ENCODE measurements at regions not wholly inside any gene's neighbourhood (a gene's known extent, or its start where the extent isn't known, plus 50 kb on each side); places are given as distances from the start of the nearest gene placed in this dataset.

- Mint-ChIP-seq H3K4me3 (no peak overlapping the region), H3K4me1 (peaks cover 2% of the 10 kb centered on the region), H3K27me3 (ENCODE audit: insufficient read depth) (no peaks in the 10 kb centered on the region), H3K9me3 (no peaks in the 10 kb centered on the region), H3K36me3 (ENCODE audit: low read depth) (no peaks in the 10 kb centered on the region), H3K27ac (no peak overlapping the region)
- no peaks in the 10 kb centered on the region for H3K4me1 ChIP-seq (ENCODE audit: control insufficient read depth, insufficient read depth, low read length)
- no peaks in the 10 kb centered on the region for H3K27me3 ChIP-seq (ENCODE audit: control insufficient read depth, insufficient read depth, low read length, poor library complexity, severe bottlenecking)
- H3K4me3 ChIP-seq (ENCODE audit: low read length) = no peak overlapping the region
- H3K27ac ChIP-seq (ENCODE audit: low read depth, low read length) = no peak overlapping the region
- TF ChIP-seq, protein P1, sequence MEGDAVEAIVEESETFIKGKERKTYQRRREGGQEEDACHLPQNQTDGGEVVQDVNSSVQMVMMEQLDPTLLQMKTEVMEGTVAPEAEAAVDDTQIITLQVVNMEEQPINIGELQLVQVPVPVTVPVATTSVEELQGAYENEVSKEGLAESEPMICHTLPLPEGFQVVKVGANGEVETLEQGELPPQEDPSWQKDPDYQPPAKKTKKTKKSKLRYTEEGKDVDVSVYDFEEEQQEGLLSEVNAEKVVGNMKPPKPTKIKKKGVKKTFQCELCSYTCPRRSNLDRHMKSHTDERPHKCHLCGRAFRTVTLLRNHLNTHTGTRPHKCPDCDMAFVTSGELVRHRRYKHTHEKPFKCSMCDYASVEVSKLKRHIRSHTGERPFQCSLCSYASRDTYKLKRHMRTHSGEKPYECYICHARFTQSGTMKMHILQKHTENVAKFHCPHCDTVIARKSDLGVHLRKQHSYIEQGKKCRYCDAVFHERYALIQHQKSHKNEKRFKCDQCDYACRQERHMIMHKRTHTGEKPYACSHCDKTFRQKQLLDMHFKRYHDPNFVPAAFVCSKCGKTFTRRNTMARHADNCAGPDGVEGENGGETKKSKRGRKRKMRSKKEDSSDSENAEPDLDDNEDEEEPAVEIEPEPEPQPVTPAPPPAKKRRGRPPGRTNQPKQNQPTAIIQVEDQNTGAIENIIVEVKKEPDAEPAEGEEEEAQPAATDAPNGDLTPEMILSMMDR (conservative IDR thresholded peaks at IDR 0.05) = no peak
- DNase-seq = no peak
- no peaks in the 10 kb centered on the region for H3K36me3 ChIP-seq (ENCODE audit: control insufficient read depth, insufficient read depth, low read length)
- H3K9ac ChIP-seq (ENCODE audit: extremely low read depth, low read length, poor library complexity, severe bottlenecking) = no peak overlapping the region
- WGBS, 2 experiments (ENCODE audit: insufficient coverage in 1 of 2, insufficient read length in 1 of 2) = 73 to 90% methylated on average over 2 to 5 of the region's 5 CpGs
- no peaks in the 10 kb centered on the region for H3K9me3 ChIP-seq (ENCODE audit: control insufficient read depth, low read length)
Measured at GRCh38 chr2:125086313-125087184, 1061.5 kb downstream of the CNTNAP5 start.

DNA sequence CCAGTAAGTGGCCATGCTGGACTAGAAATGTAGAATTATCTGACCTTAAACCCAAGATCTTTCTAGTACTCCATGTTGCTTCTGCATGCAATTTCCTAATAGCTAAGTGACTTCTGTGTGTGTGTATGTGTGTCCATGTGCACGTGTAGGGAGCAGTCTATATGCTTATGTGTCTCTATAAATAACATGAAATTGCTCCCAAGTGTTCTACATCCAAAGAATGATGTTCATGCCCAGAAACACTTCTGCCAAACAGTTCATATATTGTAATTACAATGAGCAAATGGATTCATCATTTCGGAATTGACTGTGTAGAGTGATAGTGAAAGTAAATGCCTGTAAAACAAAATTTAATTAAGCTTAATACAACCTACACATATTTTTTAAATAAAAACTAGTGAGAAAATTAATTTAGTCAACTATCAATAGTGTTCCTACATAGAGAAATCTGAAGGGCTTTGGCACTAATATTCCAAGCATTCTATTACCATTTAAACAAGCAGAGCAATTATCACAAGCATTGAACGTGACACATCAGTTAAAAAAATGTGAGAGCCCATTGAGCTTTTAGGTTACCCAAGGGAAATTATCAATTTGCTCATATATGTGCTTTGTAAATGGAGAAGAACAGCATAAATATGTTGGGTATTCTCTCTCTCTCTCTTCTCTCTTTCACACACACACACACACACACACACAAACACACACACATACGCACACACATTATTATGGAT is 1067.4 kb downstream of the CNTNAP5 start:
- Mint-ChIP-seq H3K9me3 (no peaks in the 10 kb centered on the region), H3K4me1 (no peaks in the 10 kb centered on the region), H3K27ac (no peak overlapping the region), H3K4me3 (no peak overlapping the region), H3K36me3 (ENCODE audit: low read depth) (no peaks in the 10 kb centered on the region), H3K27me3 (ENCODE audit: insufficient read depth) (no peaks in the 10 kb centered on the region)
- Histone ChIP-seq H3K9me3 (ENCODE audit: control insufficient read depth, low read length) (no peaks in the 10 kb centered on the region), H3K27ac (ENCODE audit: low read depth, low read length) (no peak overlapping the region), H3K27me3 (ENCODE audit: control insufficient read depth, insufficient read depth, low read length, poor library complexity, severe bottlenecking) (no peaks in the 10 kb centered on the region), H3K4me3 (ENCODE audit: low read length) (no peak overlapping the region), H3K36me3 (ENCODE audit: control insufficient read depth, insufficient read depth, low read length) (no peaks in the 10 kb centered on the region), H3K9ac (ENCODE audit: extremely low read depth, low read length, poor library complexity, severe bottlenecking) (no peak overlapping the region), H3K4me1 (ENCODE audit: control insufficient read depth, insufficient read depth, low read length) (no peaks in the 10 kb centered on the region)
- no peak for DNase-seq
- WGBS, 2 experiments (ENCODE audit: insufficient coverage in 1 of 2, insufficient read length in 1 of 2) = 83% methylated on average over 3 of the region's 4 CpGs; no CpG with 5 or more reads in 1 of the 2 experiments
- TF ChIP-seq, protein P1 (conservative IDR thresholded peaks at IDR 0.05) = no peak

GRCh38 chr2:125095826-125096225 is 1070.7 kb downstream of the CNTNAP5 start:
- TF ChIP-seq, protein P1 (conservative IDR thresholded peaks at IDR 0.05) = no peak
- no peaks in the 10 kb centered on the region for H3K36me3 ChIP-seq (ENCODE audit: control insufficient read depth, insufficient read depth, low read length)
- no peaks in the 10 kb centered on the region for H3K27me3 ChIP-seq (ENCODE audit: control insufficient read depth, insufficient read depth, low read length, poor library complexity, severe bottlenecking)
- no peak overlapping the region for H3K9ac ChIP-seq (ENCODE audit: extremely low read depth, low read length, poor library complexity, severe bottlenecking)
- no peak for DNase-seq
- H3K4me1 ChIP-seq (ENCODE audit: control insufficient read depth, insufficient read depth, low read length) = no peaks in the 10 kb centered on the region
- H3K4me1 Mint-ChIP-seq = no peaks in the 10 kb centered on the region
- no peaks in the 10 kb centered on the region for H3K36me3 Mint-ChIP-seq (ENCODE audit: low read depth)
- H3K27ac ChIP-seq (ENCODE audit: low read depth, low read length) = no peak overlapping the region
- H3K4me3 ChIP-seq (ENCODE audit: low read length) = no peak overlapping the region
- H3K9me3 ChIP-seq (ENCODE audit: control insufficient read depth, low read length) = no peaks in the 10 kb centered on the region
- no peak overlapping the region for H3K4me3 Mint-ChIP-seq
- no peak overlapping the region for H3K27ac Mint-ChIP-seq
- H3K27me3 Mint-ChIP-seq (ENCODE audit: insufficient read depth) = no peaks in the 10 kb centered on the region
- H3K9me3 Mint-ChIP-seq = no peaks in the 10 kb centered on the region
